ENCODE measurements at regions not wholly inside any gene's neighbourhood (a gene's known extent, or its start where the extent isn't known, plus 50 kb on each side); places are given as distances from the start of the nearest gene placed in this dataset.

- Histone ChIP-seq H3K4me1 (no peaks in the 10 kb centered on the region), H3K9me3 (no peaks in the 10 kb centered on the region), H3K36me3 (no peaks in the 10 kb centered on the region), H3K27ac (no peak overlapping the region), H3K27me3 (no peaks in the 10 kb centered on the region), H3K4me3 (no peak overlapping the region)
- DNase-seq: no peak
- intact Hi-C loops (cut with DNase I; ENCODE audit: low total_unique reads): no loop called here
- TF ChIP-seq, protein P1, sequence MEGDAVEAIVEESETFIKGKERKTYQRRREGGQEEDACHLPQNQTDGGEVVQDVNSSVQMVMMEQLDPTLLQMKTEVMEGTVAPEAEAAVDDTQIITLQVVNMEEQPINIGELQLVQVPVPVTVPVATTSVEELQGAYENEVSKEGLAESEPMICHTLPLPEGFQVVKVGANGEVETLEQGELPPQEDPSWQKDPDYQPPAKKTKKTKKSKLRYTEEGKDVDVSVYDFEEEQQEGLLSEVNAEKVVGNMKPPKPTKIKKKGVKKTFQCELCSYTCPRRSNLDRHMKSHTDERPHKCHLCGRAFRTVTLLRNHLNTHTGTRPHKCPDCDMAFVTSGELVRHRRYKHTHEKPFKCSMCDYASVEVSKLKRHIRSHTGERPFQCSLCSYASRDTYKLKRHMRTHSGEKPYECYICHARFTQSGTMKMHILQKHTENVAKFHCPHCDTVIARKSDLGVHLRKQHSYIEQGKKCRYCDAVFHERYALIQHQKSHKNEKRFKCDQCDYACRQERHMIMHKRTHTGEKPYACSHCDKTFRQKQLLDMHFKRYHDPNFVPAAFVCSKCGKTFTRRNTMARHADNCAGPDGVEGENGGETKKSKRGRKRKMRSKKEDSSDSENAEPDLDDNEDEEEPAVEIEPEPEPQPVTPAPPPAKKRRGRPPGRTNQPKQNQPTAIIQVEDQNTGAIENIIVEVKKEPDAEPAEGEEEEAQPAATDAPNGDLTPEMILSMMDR (IDR thresholded peaks at IDR 0.05): no peak
Measured at GRCh38 chr20:52722926-52723688, 249.1 kb upstream of the TSHZ2 start.

DNA sequence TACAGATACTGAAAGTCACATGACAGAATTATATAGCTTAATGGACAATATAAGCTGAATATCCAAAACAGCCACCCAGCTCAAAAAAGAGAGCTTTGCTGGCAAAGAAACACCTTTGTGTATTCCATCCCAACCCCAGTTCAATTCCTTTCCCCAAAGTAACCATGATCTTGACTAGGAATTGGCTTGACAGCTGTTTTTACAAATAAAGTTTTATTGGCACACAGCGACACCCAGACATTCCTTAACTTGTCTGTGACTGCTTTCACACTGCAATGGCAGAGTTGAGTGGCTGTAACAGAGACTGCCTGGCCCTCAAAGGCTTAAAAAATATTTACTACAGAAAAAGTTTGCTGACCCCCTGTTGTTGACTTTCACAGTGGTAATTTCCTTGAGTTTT lies 264.0 kb upstream of the TSHZ2 start:
- no peaks in the 10 kb centered on the region for H3K9me3 ChIP-seq
- no peaks in the 10 kb centered on the region for H3K4me1 ChIP-seq
- intact Hi-C loops (cut with DNase I; ENCODE audit: low total_unique reads): no loop called here
- DNase-seq: no peak
- no peaks in the 10 kb centered on the region for H3K27me3 ChIP-seq
- TF ChIP-seq, protein P1 (IDR thresholded peaks at IDR 0.05): no peak
- H3K4me3 ChIP-seq: no peak overlapping the region
- H3K27ac ChIP-seq: no peak overlapping the region
- H3K36me3 ChIP-seq: no peaks in the 10 kb centered on the region

DNA sequence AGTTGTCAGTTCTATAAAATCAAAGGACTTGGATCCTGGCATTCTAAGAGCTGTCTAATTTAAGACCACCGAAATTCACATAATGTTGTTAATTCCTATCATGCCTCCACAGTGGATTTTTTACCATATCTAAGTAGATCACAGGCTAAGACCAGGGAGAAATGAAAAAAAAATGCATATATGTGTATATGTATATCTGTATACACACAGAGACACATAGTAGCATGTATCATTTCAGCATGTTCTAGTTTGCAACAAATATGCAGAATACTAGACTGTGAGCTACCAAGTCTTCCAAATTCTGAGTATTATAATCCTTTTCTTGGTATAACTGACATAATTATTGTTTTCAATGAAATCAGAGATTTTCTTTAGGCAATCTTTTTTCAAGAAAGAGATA lies 267.6 kb upstream of the TSHZ2 start:
- Histone ChIP-seq H3K4me1 (no peaks in the 10 kb centered on the region), H3K27ac (no peak overlapping the region), H3K36me3 (no peaks in the 10 kb centered on the region), H3K27me3 (no peaks in the 10 kb centered on the region), H3K4me3 (no peak overlapping the region), H3K9me3 (no peaks in the 10 kb centered on the region)
- DNase-seq: no peak
- TF ChIP-seq, protein P1 (IDR thresholded peaks at IDR 0.05): no peak
- intact Hi-C loops (cut with DNase I; ENCODE audit: low total_unique reads): no loop called here

DNA sequence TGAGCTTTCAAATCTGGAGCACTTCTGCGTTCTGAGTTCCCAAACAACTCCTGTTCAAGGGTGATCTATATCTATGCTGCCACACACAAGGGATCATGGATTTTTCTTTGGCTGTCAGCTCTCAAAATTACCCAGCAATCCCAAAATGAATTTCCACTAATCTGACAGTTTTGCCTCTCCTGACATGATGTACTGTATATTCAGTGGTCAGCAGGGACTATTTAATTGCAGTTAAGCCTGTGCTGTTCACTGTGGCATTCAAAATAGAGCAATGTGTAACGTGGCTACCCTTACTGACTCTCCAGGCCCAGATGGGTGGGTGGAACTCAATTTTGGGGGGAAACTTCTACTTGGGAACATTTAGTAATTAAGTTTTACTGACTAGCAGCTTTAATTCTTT lies 283.8 kb upstream of the TSHZ2 start:
- no peak for DNase-seq
- intact Hi-C loops (cut with DNase I; ENCODE audit: low total_unique reads): no loop called here
- Histone ChIP-seq H3K4me3 (no peak overlapping the region), H3K9me3 (no peaks in the 10 kb centered on the region), H3K36me3 (no peaks in the 10 kb centered on the region), H3K4me1 (no peaks in the 10 kb centered on the region), H3K27me3 (no peaks in the 10 kb centered on the region), H3K27ac (no peak overlapping the region)
- TF ChIP-seq, protein P1 (IDR thresholded peaks at IDR 0.05): no peak

DNA sequence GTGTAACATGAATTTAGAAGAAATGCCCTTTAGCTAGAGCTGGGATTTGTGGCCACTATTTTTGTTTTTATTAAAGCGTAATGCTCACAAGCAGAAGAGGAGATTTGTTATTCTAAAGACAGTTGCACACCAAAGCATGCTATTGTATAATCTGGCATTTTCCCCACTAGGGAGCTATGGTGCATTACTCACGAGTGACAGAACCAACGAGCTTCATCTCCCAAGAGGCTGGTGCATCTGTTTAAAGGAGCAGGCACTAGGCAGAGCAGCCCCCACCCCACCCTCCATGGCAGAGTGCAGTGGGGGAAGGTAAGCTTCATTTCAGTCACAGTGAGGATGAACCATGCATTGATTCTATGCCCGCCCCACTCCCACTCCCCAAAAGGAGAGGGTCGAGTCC lies 287.3 kb upstream of the TSHZ2 start:
- H3K4me3 ChIP-seq: no peak overlapping the region
- intact Hi-C loops (cut with DNase I; ENCODE audit: low total_unique reads): no loop called here
- no peaks in the 10 kb centered on the region for H3K4me1 ChIP-seq
- TF ChIP-seq, protein P1 (IDR thresholded peaks at IDR 0.05): no peak
- H3K27ac ChIP-seq: no peak overlapping the region
- H3K27me3 ChIP-seq: no peaks in the 10 kb centered on the region
- H3K36me3 ChIP-seq: no peaks in the 10 kb centered on the region
- no peaks in the 10 kb centered on the region for H3K9me3 ChIP-seq
- no peak for DNase-seq

GRCh38 chr20:52684176-52684575 lies 288.0 kb upstream of the TSHZ2 start:
- TF ChIP-seq, protein P1 (IDR thresholded peaks at IDR 0.05): no peak
- H3K27ac ChIP-seq: no peak overlapping the region
- H3K36me3 ChIP-seq: no peaks in the 10 kb centered on the region
- H3K4me3 ChIP-seq: no peak overlapping the region
- H3K4me1 ChIP-seq: no peaks in the 10 kb centered on the region
- no peak for DNase-seq
- H3K27me3 ChIP-seq: no peaks in the 10 kb centered on the region
- no peaks in the 10 kb centered on the region for H3K9me3 ChIP-seq
- intact Hi-C loops (cut with DNase I; ENCODE audit: low total_unique reads): no loop called here

Data from tibial artery (tissue), 4 donors.